SK-N-SH (cell line): ENCODE measurements at regions not wholly inside any gene's neighbourhood (a gene's known extent, or its start where the extent isn't known, plus 50 kb on each side); places are given as distances from the start of the nearest gene placed in this dataset.

Source experiments
- CTCF ChIA-PET: fragments of 300-600, 350-600 bp; formaldehyde crosslinking; extraction: SDS; loops from one replicate; lab custom pipeline; 2021; lab: Yijun Ruan, JAX
- POLR2A ChIA-PET: fragments of 350-600 bp; sonication (Branson Sonifier 250); formaldehyde crosslinking; extraction: SDS; loops from one replicate; lab custom pipeline; 2020; ENCODE audit warnings: antibody characterized with exemption, inconsistent platforms; lab: Yijun Ruan, JAX
- DNase-seq: peaks from one replicate; pipeline ENCODE4 v3.0.0; 2012
- H2AFZ ChIP-seq: fragments of 200-600 bp; sonication (generic); 2 replicates; pipeline ENCODE4 v1.8.1; 2016; ENCODE audit warnings: antibody characterized with exemption, mild to moderate bottlenecking, low read depth
- H3F3A ChIP-seq: fragments of 200-600 bp; sonication (generic); replicated peaks from 2 replicates; pipeline ENCODE3; 2016; ENCODE audit warnings: antibody characterized with exemption, mild to moderate bottlenecking; ENCODE audit not compliant: insufficient read depth
- H3K27ac ChIP-seq, 2 experiments: fragments of 200-500 bp in 1 of 2; fragments of 200-600 bp in 1 of 2; sonication (Bioruptor generic) in 1 of 2; sonication (generic), shearing (Covaris generic) in 1 of 2; 2 replicates each; pipeline versions ENCODE4 v1.5.1 to v1.6.1; 2014 to 2016; ENCODE audit warnings: low read depth in 2 of 2, inconsistent platforms in 1 of 2, low read length in 1 of 2, mild to moderate bottlenecking in 1 of 2, mixed read lengths in 1 of 2
- H3K27me3 ChIP-seq: fragments of 200-600 bp; sonication (generic), shearing (Covaris generic); 2 replicates; pipeline ENCODE4 v1.6.1; 2016; ENCODE audit warnings: mixed run types; ENCODE audit not compliant: insufficient read depth
- H3K36me3 ChIP-seq, 2 experiments: fragments of 200-500 bp in 1 of 2; fragments of 200-600 bp in 1 of 2; sonication (Bioruptor generic) in 1 of 2; sonication (generic) in 1 of 2; replicated peaks in 1 of 2; 2 replicates each; pipeline versions ENCODE3 to v1.5.1; 2014 to 2016; ENCODE audit warnings: low read length in 1 of 2, mild to moderate bottlenecking in 1 of 2; ENCODE audit not compliant: insufficient read depth in 2 of 2, control insufficient read depth in 1 of 2
- H3K4me1 ChIP-seq, 2 experiments: fragments of 200-500 bp in 1 of 2; fragments of 200-600 bp in 1 of 2; sonication (Bioruptor generic) in 1 of 2; sonication (generic), shearing (Covaris generic) in 1 of 2; 2 replicates each; pipeline versions ENCODE4 v1.5.1 to v1.6.1; 2014 to 2016; ENCODE audit warnings: low read depth in 1 of 2, low read length in 1 of 2, mixed run types in 1 of 2; ENCODE audit not compliant: insufficient read depth in 2 of 2, control insufficient read depth in 1 of 2
- H3K4me2 ChIP-seq: fragments of 200-600 bp; sonication (generic), shearing (Covaris generic); 2 replicates; pipeline ENCODE4 v1.6.1; 2017; ENCODE audit warnings: mixed run types
- H3K4me3 ChIP-seq, 2 experiments: fragments of 200-500 bp in 1 of 2; fragments of 200-600 bp in 1 of 2; sonication (Bioruptor generic) in 1 of 2; sonication (generic), shearing (Covaris generic) in 1 of 2; 2 replicates each; pipeline versions ENCODE4 v1.5.1 to v1.8.1; 2014 to 2016; ENCODE audit warnings: low read depth in 2 of 2, inconsistent platforms in 1 of 2, low read length in 1 of 2, mild to moderate bottlenecking in 1 of 2, mixed read lengths in 1 of 2, moderate library complexity in 1 of 2
- H3K79me2 ChIP-seq: fragments of 200-600 bp; sonication (generic); 2 replicates; pipeline ENCODE4 v1.8.1; 2017; ENCODE audit warnings: mild to moderate bottlenecking; ENCODE audit not compliant: insufficient read depth
- H3K9ac ChIP-seq: fragments of 200-600 bp; sonication (generic); 2 replicates; pipeline ENCODE4 v1.6.1; 2017; ENCODE audit warnings: mixed run types
- H3K9me2 ChIP-seq: fragments of 200-600 bp; sonication (generic); 2 replicates; pipeline ENCODE4 v1.6.1; 2017; ENCODE audit warnings: mixed run types
- H3K9me3 ChIP-seq: fragments of 200-600 bp; sonication (generic); 2 replicates; pipeline ENCODE4 v1.6.1; 2017; ENCODE audit warnings: mixed run types, mild to moderate bottlenecking, moderate library complexity
- H4K20me1 ChIP-seq: fragments of 200-600 bp; sonication (generic); 2 replicates; pipeline ENCODE4 v1.6.1; 2017; ENCODE audit warnings: mild to moderate bottlenecking, mixed run types; ENCODE audit not compliant: insufficient read depth
- CHD2 ChIP-seq: fragments of 150-350 bp; IDR thresholded peaks from 2 replicates; pipeline ENCODE4 v1.6.1; 2018; ENCODE audit warnings: low read length; ENCODE audit not compliant: partially characterized antibody
- EP300 ChIP-seq, 2 experiments: IDR thresholded peaks; 2 replicates each; pipeline versions ENCODE4 v1.4.0 to v1.6.1; 2012; ENCODE audit warnings: borderline replicate concordance in 1 of 2, low read depth in 1 of 2, low read length in 1 of 2
- GABPA ChIP-seq: IDR thresholded peaks from 2 replicates; pipeline ENCODE4 v1.4.0; 2012; ENCODE audit warnings: low read depth, mild to moderate bottlenecking
- GATA2 ChIP-seq: sonication (generic); formaldehyde crosslinking; IDR thresholded peaks from 2 replicates; pipeline ENCODE4 v1.5.0; 2020; ENCODE audit warnings: mild to moderate bottlenecking, missing genetic modification reagents
- MEF2A ChIP-seq: IDR thresholded peaks from 2 replicates; pipeline ENCODE4 v1.4.0; 2012; ENCODE audit warnings: low read depth, borderline replicate concordance
- MXI1 ChIP-seq: IDR thresholded peaks from 2 replicates; pipeline ENCODE4 v1.6.1; 2012; ENCODE audit warnings: mild to moderate bottlenecking, low read depth, low read length, improper control_type of control experiment
- NRF1 ChIP-seq: IDR thresholded peaks from 2 replicates; pipeline ENCODE4 v1.6.1; 2012; ENCODE audit warnings: low read depth, mild to moderate bottlenecking, low read length
- RAD21 ChIP-seq: IDR thresholded peaks from 2 replicates; pipeline ENCODE4 v1.6.1; 2012; ENCODE audit warnings: mild to moderate bottlenecking, low read length
- RFX5 ChIP-seq: IDR thresholded peaks from 2 replicates; pipeline ENCODE4 v1.6.1; 2012; ENCODE audit warnings: mild to moderate bottlenecking, improper control_type of control experiment, low read length
- TAF1 ChIP-seq: IDR thresholded peaks from 2 replicates; pipeline ENCODE4 v1.6.1; 2012; ENCODE audit warnings: low read depth, mild to moderate bottlenecking, low read length, moderate library complexity, borderline replicate concordance
- TCF12 ChIP-seq: IDR thresholded peaks from 2 replicates; pipeline ENCODE4 v1.4.0; 2012
- YY1 ChIP-seq: IDR thresholded peaks from 2 replicates; pipeline ENCODE4 v1.4.0; 2012; ENCODE audit warnings: low read depth, mild to moderate bottlenecking
- WGBS: methylation state at CpG from one replicate; pipeline ENCODE4 v1.1.6; 2017; ENCODE audit warnings: low lambda C conversion rate; 5-methylcytosine and 5-hydroxymethylcytosine counted together
- TF ChIP-seq, protein P1 (sequence below): IDR thresholded peaks from 2 replicates; pipeline ENCODE4; 2012
- TF ChIP-seq, protein P2 (sequence below): IDR thresholded peaks from 2 replicates; pipeline ENCODE4 v1.4.0; 2012; ENCODE audit warnings: low read depth, borderline replicate concordance
- TF ChIP-seq, protein P3 (sequence below): IDR thresholded peaks from 2 replicates; pipeline ENCODE4 v1.4.0; 2012; ENCODE audit warnings: low read depth
- TF ChIP-seq, protein P4 (sequence below): IDR thresholded peaks from 2 replicates; pipeline ENCODE4 v1.6.1; 2012; ENCODE audit warnings: mild to moderate bottlenecking, low read depth, low read length, moderate library complexity
- TF ChIP-seq, protein P5 (sequence below): fragments of 150-350 bp; IDR thresholded peaks from 2 replicates; pipeline ENCODE4 v1.6.1; 2016; ENCODE audit warnings: mild to moderate bottlenecking, low read depth, low read length
- TF ChIP-seq, protein P6 (sequence below): fragments of 200-600 bp; sonication (generic); IDR thresholded peaks from 2 replicates; pipeline ENCODE4 v1.6.1; 2017; ENCODE audit warnings: antibody characterized with exemption, mild to moderate bottlenecking, moderate library complexity
- TF ChIP-seq, protein P7 (sequence below): fragments of 150-350 bp; IDR thresholded peaks from 2 replicates; pipeline ENCODE4 v1.6.1; 2017; ENCODE audit warnings: antibody characterized with exemption, low read length, low read depth, borderline replicate concordance

DNA sequence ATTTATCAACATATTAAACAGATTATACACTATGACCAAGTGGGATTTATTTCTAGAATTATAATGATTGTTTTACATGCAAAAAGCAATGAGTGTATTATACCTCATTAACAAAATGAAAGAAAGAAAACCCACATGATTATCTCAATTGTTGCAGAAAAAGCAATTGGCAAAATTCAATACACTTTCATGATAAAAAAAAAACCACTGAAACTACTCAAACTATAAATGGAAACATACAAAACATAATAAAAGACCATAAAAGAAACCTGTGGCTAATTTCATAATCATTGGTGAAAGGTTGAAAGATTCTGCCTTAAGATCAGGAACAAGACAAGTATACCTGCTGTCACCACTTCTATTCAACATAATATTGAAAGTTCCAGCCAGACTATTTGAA, 325.9 kb downstream of the AKAIN1 start:
- no peak overlapping the region for H3K27ac ChIP-seq

DNA sequence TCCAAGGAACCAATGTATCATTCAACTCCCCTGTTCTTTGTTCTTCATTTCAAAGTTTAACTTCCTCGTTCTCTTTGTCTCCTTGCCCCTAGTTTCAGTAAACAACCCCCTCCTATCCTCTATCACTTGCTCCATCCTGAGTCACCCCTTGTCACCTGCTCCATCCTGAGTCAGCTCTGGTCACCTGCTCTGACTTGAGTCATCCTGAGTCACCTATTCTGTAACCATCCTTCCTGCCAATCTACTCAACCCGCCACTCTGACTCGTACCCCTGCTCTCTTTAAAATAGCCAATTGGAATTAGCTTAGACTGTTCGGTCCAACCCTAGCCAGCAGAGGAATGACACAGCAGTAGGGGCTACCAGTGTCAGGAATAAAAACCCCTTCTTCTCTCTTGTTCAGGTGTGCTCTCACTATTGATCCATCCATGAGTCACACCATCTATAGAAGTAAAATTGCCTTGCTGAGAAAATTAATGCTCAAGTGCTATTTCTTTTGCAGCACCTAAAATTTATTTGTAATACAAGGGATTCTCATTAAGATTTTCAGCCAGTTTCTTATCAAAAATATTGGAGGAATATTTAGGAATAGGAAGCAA, 326.8 kb downstream of the AKAIN1 start:
- Histone ChIP-seq H3K9me3 (no peaks in the 10 kb centered on the region), H3K36me3 (no peaks in the 10 kb centered on the region), H3K79me2 (no peaks in the 10 kb centered on the region), H3K27me3 (no peaks in the 10 kb centered on the region), H3K9ac (no peak overlapping the region), H4K20me1 (no peaks in the 10 kb centered on the region), H2AFZ (no peak overlapping the region), H3K9me2 (no peaks in the 10 kb centered on the region), H3K4me1 (no peaks in the 10 kb centered on the region), H3F3A (no peaks in the 10 kb centered on the region), H3K4me2 (no peak overlapping the region), H3K27ac (no peak overlapping the region), H3K4me3 (no peak overlapping the region)
- CTCF ChIA-PET = no interaction called here
- no peak for DNase-seq
- POLR2A ChIA-PET = no interaction called here
- WGBS = 0% methylated on average over 4 of the region's 4 CpGs
- TF ChIP-seq, protein P1, sequence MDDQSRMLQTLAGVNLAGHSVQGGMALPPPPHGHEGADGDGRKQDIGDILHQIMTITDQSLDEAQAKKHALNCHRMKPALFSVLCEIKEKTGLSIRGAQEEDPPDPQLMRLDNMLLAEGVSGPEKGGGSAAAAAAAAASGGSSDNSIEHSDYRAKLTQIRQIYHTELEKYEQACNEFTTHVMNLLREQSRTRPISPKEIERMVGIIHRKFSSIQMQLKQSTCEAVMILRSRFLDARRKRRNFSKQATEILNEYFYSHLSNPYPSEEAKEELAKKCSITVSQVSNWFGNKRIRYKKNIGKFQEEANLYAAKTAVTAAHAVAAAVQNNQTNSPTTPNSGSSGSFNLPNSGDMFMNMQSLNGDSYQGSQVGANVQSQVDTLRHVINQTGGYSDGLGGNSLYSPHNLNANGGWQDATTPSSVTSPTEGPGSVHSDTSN = no peak
- TF ChIP-seq MXI1 (no peak), TCF12 (no peak), RAD21 (no peak), NRF1 (no peak), RFX5 (no peak), GABPA (no peak), TAF1 (no peak), MEF2A (no peak), CHD2 (no peak), YY1 (no peak)
- TF ChIP-seq, protein P2, sequence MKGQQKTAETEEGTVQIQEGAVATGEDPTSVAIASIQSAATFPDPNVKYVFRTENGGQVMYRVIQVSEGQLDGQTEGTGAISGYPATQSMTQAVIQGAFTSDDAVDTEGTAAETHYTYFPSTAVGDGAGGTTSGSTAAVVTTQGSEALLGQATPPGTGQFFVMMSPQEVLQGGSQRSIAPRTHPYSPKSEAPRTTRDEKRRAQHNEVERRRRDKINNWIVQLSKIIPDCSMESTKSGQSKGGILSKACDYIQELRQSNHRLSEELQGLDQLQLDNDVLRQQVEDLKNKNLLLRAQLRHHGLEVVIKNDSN = no peak
- TF ChIP-seq, protein P3, sequence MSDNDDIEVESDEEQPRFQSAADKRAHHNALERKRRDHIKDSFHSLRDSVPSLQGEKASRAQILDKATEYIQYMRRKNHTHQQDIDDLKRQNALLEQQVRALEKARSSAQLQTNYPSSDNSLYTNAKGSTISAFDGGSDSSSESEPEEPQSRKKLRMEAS = no peak
- TF ChIP-seq, protein P4, sequence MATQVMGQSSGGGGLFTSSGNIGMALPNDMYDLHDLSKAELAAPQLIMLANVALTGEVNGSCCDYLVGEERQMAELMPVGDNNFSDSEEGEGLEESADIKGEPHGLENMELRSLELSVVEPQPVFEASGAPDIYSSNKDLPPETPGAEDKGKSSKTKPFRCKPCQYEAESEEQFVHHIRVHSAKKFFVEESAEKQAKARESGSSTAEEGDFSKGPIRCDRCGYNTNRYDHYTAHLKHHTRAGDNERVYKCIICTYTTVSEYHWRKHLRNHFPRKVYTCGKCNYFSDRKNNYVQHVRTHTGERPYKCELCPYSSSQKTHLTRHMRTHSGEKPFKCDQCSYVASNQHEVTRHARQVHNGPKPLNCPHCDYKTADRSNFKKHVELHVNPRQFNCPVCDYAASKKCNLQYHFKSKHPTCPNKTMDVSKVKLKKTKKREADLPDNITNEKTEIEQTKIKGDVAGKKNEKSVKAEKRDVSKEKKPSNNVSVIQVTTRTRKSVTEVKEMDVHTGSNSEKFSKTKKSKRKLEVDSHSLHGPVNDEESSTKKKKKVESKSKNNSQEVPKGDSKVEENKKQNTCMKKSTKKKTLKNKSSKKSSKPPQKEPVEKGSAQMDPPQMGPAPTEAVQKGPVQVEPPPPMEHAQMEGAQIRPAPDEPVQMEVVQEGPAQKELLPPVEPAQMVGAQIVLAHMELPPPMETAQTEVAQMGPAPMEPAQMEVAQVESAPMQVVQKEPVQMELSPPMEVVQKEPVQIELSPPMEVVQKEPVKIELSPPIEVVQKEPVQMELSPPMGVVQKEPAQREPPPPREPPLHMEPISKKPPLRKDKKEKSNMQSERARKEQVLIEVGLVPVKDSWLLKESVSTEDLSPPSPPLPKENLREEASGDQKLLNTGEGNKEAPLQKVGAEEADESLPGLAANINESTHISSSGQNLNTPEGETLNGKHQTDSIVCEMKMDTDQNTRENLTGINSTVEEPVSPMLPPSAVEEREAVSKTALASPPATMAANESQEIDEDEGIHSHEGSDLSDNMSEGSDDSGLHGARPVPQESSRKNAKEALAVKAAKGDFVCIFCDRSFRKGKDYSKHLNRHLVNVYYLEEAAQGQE = no peak
- TF ChIP-seq, protein P5, sequence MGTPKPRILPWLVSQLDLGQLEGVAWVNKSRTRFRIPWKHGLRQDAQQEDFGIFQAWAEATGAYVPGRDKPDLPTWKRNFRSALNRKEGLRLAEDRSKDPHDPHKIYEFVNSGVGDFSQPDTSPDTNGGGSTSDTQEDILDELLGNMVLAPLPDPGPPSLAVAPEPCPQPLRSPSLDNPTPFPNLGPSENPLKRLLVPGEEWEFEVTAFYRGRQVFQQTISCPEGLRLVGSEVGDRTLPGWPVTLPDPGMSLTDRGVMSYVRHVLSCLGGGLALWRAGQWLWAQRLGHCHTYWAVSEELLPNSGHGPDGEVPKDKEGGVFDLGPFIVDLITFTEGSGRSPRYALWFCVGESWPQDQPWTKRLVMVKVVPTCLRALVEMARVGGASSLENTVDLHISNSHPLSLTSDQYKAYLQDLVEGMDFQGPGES = no peak
- TF ChIP-seq, protein P6, sequence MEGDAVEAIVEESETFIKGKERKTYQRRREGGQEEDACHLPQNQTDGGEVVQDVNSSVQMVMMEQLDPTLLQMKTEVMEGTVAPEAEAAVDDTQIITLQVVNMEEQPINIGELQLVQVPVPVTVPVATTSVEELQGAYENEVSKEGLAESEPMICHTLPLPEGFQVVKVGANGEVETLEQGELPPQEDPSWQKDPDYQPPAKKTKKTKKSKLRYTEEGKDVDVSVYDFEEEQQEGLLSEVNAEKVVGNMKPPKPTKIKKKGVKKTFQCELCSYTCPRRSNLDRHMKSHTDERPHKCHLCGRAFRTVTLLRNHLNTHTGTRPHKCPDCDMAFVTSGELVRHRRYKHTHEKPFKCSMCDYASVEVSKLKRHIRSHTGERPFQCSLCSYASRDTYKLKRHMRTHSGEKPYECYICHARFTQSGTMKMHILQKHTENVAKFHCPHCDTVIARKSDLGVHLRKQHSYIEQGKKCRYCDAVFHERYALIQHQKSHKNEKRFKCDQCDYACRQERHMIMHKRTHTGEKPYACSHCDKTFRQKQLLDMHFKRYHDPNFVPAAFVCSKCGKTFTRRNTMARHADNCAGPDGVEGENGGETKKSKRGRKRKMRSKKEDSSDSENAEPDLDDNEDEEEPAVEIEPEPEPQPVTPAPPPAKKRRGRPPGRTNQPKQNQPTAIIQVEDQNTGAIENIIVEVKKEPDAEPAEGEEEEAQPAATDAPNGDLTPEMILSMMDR = no peak

More for the DNA sequence above, 325.9 kb downstream of the AKAIN1 start:
- Histone ChIP-seq H3K79me2 (no peaks in the 10 kb centered on the region), H2AFZ (no peak overlapping the region), H3K36me3 (no peaks in the 10 kb centered on the region), H3K9ac (no peak overlapping the region), H3K27me3 (no peaks in the 10 kb centered on the region), H3K4me3 (no peak overlapping the region), H3K4me1 (no peaks in the 10 kb centered on the region)
- DNase-seq = no peak
- TF ChIP-seq, protein P7, sequence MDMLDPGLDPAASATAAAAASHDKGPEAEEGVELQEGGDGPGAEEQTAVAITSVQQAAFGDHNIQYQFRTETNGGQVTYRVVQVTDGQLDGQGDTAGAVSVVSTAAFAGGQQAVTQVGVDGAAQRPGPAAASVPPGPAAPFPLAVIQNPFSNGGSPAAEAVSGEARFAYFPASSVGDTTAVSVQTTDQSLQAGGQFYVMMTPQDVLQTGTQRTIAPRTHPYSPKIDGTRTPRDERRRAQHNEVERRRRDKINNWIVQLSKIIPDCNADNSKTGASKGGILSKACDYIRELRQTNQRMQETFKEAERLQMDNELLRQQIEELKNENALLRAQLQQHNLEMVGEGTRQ = no peak
- TF ChIP-seq CHD2 (no peak), GATA2 (CRISPR knock-in tag) (no peak), EP300 (IDR thresholded peaks at IDR 0.05; ENCODE audit: borderline replicate concordance in 1 of 2, low read depth in 1 of 2, low read length in 1 of 2) (no peak)
- TF ChIP-seq, all 33 proteins: peak for 0
- POLR2A ChIA-PET = no interaction called here
- Histone ChIP-seq H3K9me2 (no peaks in the 10 kb centered on the region), H3K9me3 (no peaks in the 10 kb centered on the region), H3F3A (no peaks in the 10 kb centered on the region), H3K4me2 (no peak overlapping the region), H4K20me1 (no peaks in the 10 kb centered on the region)
- CTCF ChIA-PET = no interaction called here
